Parathyroid adenoma (tissue), 2 donors: ENCODE measurements at regions not wholly inside any gene's neighbourhood (a gene's known extent, or its start where the extent isn't known, plus 50 kb on each side); places are given as distances from the start of the nearest gene placed in this dataset.
"Not testable (repeated sequence)": the region's sequence is repeated elsewhere in the genome, so short reads cannot be mapped to it uniquely, and the experiment has no call there.

Experiments used
- H2AFZ ChIP-seq: fragments of 300-600 bp; sonication (generic); one replicate; pipeline ENCODE4 v1.7.0; 2017; ENCODE audit warnings: antibody characterized with exemption, mild to moderate bottlenecking
- H3K27ac ChIP-seq: fragments of 300-600 bp; sonication (generic); one replicate; pipeline ENCODE4 v1.7.0; 2017
- H3K27me3 ChIP-seq: fragments of 300-600 bp; sonication (generic); one replicate; pipeline ENCODE4 v1.7.0; 2017; ENCODE audit warnings: low read length; ENCODE audit not compliant: control insufficient read depth, insufficient read depth
- H3K36me3 ChIP-seq: fragments of 300-600 bp; sonication (generic); one replicate; pipeline ENCODE4 v1.7.0; 2017; ENCODE audit warnings: low read length; ENCODE audit not compliant: control insufficient read depth, insufficient read depth
- H3K4me1 ChIP-seq: fragments of 300-600 bp; sonication (generic); one replicate; pipeline ENCODE4 v1.7.0; 2017; ENCODE audit warnings: control low read depth
- H3K4me2 ChIP-seq: fragments of 300-600 bp; sonication (generic); one replicate; pipeline ENCODE4 v1.7.0; 2017; ENCODE audit warnings: low read length
- H3K4me3 ChIP-seq: fragments of 300-600 bp; sonication (generic); one replicate; pipeline ENCODE4 v1.7.0; 2017; ENCODE audit warnings: low read depth, low read length
- H3K79me2 ChIP-seq: fragments of 300-600 bp; sonication (generic); one replicate; pipeline ENCODE4 v1.7.0; 2017; ENCODE audit warnings: control low read depth
- H3K9ac ChIP-seq: fragments of 300-600 bp; sonication (generic); one replicate; pipeline ENCODE4 v1.7.0; 2017; ENCODE audit warnings: mild to moderate bottlenecking
- H3K9me3 ChIP-seq: fragments of 300-600 bp; sonication (generic); one replicate; pipeline ENCODE4 v1.7.0; 2017; ENCODE audit warnings: low read length; ENCODE audit not compliant: control insufficient read depth
- TF ChIP-seq, protein P1 (sequence below): fragments of 300-600 bp; sonication (generic); IDR thresholded peaks from one replicate; pipeline ENCODE4 v1.7.0; 2017; ENCODE audit warnings: antibody characterized with exemption, mild to moderate bottlenecking
- donor health status: primary hyperparathyroidism.

DNA sequence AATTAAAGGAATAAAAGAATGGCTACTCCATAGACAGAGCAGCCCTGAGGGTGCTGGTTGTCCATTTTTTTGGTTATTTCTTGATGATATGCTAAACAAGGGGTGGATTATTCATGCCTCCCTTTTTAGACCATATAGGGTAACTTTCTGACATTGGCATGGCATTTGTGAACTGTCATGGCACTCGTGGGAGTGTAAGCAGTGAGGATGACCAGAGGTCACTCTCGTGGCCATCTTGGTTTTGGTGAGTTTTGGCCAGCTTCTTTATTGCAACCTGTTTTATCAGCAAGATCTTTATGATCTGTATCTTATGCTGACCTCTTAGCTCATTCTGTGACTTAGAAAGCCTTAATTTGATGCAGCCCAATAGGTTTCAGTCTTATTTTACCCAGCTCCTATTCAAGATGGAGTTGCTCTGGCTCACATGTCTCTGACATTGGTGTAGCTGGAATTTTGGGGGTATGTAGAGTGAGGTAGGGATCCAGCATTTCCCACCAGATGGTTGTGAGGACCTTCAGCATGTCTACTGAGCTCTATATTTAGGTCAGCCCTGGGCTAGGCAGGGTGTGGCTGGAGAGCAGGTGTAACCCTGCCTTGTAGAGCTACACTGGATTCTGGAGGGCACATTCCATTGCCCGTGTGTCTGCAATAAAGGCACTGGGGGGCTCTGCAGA, 103.5 kb upstream of the SLC38A2 start:
- H3K27ac ChIP-seq: no peak overlapping the region
- no peak overlapping the region for H3K4me3 ChIP-seq
- H3K27me3 ChIP-seq: no peaks in the 10 kb centered on the region
- TF ChIP-seq, protein P1, sequence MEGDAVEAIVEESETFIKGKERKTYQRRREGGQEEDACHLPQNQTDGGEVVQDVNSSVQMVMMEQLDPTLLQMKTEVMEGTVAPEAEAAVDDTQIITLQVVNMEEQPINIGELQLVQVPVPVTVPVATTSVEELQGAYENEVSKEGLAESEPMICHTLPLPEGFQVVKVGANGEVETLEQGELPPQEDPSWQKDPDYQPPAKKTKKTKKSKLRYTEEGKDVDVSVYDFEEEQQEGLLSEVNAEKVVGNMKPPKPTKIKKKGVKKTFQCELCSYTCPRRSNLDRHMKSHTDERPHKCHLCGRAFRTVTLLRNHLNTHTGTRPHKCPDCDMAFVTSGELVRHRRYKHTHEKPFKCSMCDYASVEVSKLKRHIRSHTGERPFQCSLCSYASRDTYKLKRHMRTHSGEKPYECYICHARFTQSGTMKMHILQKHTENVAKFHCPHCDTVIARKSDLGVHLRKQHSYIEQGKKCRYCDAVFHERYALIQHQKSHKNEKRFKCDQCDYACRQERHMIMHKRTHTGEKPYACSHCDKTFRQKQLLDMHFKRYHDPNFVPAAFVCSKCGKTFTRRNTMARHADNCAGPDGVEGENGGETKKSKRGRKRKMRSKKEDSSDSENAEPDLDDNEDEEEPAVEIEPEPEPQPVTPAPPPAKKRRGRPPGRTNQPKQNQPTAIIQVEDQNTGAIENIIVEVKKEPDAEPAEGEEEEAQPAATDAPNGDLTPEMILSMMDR: no peak
- H3K9me3 ChIP-seq: no peaks in the 10 kb centered on the region
- peaks cover 5% of the 10 kb centered on the region for H3K79me2 ChIP-seq
- no peaks in the 10 kb centered on the region for H3K36me3 ChIP-seq
- H2AFZ ChIP-seq: no peak overlapping the region
- H3K4me2 ChIP-seq: no peak overlapping the region
- H3K9ac ChIP-seq: no peak overlapping the region
- H3K4me1 ChIP-seq: peaks cover 16% of the 10 kb centered on the region

DNA sequence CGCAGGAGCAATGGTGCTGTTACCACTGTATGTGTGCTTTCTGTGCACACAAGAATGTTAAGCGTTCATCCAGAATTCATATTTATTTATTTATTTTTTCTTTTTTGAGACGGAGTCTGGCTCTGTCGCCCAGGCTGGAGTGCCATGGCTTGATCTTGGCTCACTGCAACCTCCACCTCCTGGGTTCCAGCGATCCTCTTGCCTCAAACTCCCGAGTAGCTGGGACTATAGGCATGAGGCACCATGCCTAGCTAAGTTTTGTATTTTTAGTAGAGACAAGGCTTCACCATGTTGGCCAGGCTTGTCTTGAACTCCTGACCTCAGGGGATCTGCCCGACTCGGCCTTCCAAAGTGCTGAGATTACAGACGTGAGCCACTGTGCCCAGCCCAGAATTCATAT, 101.8 kb upstream of the SLC38A2 start:
- H3K9me3 ChIP-seq, H3K36me3 ChIP-seq, H3K27me3 ChIP-seq, H3K4me2 ChIP-seq, H3K79me2 ChIP-seq, H2AFZ ChIP-seq, H3K27ac ChIP-seq, H3K9ac ChIP-seq, H3K4me3 ChIP-seq: not testable (repeated sequence)
- H3K4me1 ChIP-seq: peaks cover 16% of the 10 kb centered on the region

DNA sequence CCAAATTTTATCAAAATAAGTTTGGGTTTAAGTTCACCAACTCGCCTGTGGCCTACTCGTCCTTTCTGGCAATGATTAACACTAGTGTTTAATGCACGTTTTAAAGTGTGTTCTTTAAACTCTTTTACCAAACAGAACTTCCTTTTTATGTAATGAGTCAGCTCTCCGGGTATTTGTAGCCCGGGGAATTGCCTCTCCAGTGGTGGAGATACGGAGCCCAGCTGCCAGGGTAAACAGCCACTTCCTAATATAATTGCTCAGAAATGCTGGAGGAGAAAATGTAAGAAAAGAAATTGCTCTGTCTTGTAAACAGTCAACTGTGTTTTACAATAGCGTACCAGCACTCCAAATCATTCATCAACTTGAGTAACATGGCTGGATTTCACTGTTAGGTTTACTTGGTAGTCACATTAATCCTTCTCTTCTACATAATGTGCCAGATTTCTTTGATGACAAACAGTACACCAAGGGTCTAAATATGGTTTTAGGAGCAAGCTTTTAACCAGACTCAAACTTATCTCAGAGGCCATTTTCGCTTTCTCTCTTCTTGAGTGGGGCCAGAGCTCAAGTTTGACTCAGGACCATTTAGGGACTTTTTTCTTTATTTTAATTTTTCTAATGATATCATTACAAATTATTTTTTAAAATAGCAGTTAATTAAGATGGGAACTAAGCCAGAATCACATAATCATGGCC, 101.2 kb upstream of the SLC38A2 start:
- TF ChIP-seq, protein P1: no peak
- Histone ChIP-seq H2AFZ (peak overlapping the region; percentile 55), H3K79me2 (peaks cover 5% of the 10 kb centered on the region), H3K9ac (no peak overlapping the region), H3K4me1 (peaks cover 16% of the 10 kb centered on the region), H3K36me3 (no peaks in the 10 kb centered on the region), H3K4me2 (no peak overlapping the region), H3K4me3 (no peak overlapping the region), H3K9me3 (no peaks in the 10 kb centered on the region), H3K27ac (peak overlapping the region; percentile 36), H3K27me3 (no peaks in the 10 kb centered on the region)

DNA sequence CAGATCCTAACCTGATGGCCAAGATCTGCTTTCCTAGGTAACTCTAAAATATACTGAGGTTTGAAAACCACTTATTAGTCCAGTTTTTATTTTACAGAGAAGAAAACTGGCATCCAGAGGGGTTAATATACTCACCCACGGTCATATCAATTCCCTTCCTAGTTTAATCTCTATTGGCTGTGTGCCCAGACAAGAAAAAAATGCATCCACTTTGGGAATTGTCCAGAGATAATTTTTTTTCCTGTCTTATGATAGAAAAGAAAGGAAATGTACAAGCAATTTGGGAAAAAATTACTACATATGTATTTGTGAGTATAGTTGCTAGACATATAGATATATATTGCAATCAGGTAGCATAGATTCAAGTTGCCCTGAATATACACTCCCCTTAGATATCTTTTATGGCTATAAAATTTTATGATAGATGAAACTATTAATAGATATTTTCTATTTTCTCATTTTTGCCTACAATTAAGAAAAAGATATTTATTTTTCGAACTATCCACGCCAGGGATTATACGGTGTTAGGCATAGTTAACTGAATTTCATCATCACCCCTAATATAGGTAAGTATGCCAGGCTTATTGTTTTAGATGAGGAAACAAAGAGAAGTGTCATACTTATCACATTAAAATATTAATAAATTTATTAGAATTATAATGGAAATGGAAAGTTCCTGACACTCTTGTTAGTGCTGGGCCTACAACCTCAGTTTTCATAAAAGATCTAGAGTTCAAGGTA, 100.5 kb upstream of the SLC38A2 start:
- Histone ChIP-seq H3K4me1 (peaks cover 13% of the 10 kb centered on the region), H3K9ac (no peak overlapping the region), H3K36me3 (no peaks in the 10 kb centered on the region), H3K79me2 (peaks cover 5% of the 10 kb centered on the region), H3K4me3 (no peak overlapping the region), H3K9me3 (no peaks in the 10 kb centered on the region), H3K27ac (no peak overlapping the region), H3K4me2 (no peak overlapping the region), H3K27me3 (no peaks in the 10 kb centered on the region), H2AFZ (peak overlapping the region; percentile 55)
- TF ChIP-seq, protein P1: no peak

DNA sequence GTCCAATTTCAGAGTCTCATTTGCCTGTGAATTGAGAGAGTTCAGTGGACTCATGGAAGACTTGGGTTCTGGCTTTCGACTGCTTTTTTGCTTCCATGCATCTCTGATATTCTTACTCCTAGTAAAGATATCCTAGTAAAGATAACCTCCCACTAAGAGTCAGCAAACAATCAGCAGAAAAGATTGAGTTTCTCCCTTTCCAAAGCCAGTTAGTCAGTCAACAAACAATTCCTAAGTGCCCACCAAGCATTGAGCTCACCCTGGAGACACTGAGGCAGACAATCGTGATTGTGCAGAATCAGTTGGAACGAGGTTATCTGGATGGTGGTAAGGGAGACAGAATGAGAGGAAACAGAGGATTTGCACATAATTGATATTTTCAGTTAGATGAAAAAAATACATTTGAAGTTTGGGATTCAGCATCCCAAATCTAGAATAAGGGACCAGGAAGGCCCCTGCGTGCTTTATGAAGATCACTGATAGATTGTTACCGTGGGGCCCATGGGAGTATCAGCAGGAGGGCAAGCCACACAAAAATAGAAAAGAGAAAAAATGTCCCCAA, 99.7 kb upstream of the SLC38A2 start:
- Histone ChIP-seq H2AFZ (no peak overlapping the region), H3K9me3 (no peaks in the 10 kb centered on the region), H3K36me3 (no peaks in the 10 kb centered on the region), H3K27me3 (no peaks in the 10 kb centered on the region), H3K4me2 (no peak overlapping the region), H3K4me3 (no peak overlapping the region), H3K9ac (no peak overlapping the region), H3K4me1 (peaks cover 13% of the 10 kb centered on the region), H3K79me2 (peaks cover 5% of the 10 kb centered on the region), H3K27ac (no peak overlapping the region)
- TF ChIP-seq, protein P1: no peak
